Inferior parietal cortex (tissue), 1 donor: ENCODE measurements at regions not wholly inside any gene's neighbourhood (a gene's known extent, or its start where the extent isn't known, plus 50 kb on each side); places are given as distances from the start of the nearest gene placed in this dataset.
A peak's percentile ranks its signal among the peaks of the same experiment; 100 is the strongest.
"Not testable (repeated sequence)": the region's sequence is repeated elsewhere in the genome, so short reads cannot be mapped to it uniquely, and the experiment has no call there.

Source experiments
- DNase-seq: peaks from one replicate; pipeline ENCODE4 v3.0.0-alpha.2; 2016; ENCODE audit errors: extremely low spot score

DNA sequence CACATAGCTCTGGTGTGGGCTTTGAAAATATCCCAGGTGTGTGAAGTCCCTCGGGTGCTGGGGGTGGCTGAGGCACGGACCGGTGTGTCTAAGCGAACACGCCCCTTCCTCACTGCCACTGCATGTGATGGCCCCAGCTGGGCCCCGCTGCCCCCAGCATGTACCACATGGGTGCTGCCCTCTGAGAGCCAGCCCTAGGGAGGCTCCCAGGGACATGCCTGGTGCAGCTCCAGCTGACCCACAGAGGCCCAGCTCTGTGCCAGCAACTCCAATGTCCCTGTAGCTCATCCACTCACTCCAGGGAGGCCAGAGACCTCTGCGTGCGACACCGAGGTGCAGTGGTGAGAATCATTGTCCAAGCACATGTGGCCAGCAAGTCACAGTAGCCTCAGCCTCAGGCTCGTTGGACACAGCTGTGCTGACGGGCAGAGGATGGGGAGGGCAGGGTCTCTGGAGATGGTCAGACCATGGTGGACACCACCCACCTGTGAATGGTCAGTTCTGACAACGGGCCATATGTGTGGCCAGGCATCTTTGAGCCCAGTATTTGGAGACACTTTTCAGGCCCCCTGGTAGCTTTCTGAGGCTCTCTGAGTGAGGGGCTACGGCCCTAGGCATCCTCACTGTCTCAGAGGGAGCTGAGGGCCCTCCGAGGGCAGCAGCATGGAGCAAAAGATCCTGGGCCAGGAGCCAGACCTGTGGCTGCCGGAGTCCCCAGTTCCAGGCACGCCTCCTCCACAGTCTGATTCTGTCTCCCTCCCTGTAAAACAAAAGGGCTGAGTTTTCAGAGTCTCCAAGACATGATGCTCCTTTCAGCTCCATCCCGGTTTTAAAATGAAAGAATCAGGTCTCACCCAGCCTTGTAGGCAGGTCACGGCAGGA is 220.7 kb downstream of the NDUFA10 start:
- no peak for DNase-seq

DNA sequence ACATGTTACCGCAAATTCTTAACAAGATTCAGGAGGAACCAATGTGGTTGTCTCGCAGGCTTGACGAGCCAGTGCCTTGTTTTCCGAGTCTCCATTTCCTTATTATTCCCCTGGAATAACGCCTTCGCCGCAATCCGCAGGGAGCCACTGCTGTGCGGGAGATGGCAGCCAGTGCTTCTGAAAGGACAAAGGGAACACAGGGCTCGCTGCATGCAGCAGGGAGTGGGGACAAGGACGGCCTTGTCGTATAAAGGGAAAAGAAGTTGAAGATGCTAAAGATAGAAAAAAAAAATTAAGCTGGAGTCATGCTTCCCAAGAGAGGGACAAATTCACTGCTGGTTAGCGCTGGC is 221.4 kb downstream of the NDUFA10 start:
- no peak for DNase-seq

DNA sequence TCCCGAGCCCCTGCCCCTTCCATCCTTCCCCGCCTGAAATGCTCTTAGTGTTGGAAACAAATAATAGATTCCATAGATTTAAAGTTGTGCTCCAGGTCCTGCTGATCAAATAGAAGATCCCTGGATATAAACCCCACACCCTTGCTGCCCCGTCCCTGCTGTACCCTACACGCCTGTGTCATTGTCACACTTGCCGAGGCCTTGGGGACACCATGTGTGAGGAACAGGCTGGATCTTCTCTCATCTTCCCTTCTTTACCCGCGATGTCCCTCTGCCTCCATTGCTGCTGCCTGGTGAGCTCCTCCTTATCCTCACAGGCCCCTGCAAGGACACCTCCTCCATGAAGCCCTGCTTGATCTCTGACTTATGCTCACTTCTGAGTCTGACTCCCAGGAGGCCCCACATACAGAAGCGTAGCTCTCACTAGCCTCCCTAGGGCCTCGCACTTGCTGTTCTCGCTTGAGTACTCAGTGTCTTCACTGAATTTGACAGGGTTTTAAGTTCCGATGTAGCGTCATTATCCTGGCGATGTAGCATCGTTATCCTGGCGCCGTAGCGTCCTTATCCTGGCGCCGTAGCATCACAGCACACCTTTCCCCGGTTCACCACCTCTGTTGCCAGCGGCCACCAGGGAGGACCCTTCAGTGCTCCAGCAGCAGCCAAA is 221.9 kb downstream of the NDUFA10 start:
- no peak for DNase-seq

DNA sequence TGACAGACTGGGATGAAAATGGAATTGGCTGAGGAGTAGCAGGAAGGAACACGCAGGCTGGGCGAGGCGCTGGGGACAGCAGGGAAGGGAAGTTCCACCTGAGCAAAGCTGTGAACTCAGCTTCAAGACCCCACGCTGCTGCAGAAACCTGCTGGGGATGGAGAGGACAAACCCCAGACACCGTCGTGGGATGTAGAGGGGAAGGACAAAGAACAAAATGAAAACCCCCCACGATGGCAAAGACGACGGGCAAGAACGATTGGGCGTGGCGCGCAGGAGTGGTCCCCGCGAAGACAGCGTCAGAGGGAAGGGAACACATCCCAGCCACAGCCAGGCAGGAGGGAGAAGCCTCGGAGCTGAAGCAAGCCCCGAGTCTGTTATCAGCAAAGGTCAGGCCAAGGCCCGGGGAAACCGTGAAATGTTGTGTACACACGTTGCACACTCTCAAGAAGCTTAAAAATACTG is 222.9 kb downstream of the NDUFA10 start:
- DNase-seq, result no peak

DNA sequence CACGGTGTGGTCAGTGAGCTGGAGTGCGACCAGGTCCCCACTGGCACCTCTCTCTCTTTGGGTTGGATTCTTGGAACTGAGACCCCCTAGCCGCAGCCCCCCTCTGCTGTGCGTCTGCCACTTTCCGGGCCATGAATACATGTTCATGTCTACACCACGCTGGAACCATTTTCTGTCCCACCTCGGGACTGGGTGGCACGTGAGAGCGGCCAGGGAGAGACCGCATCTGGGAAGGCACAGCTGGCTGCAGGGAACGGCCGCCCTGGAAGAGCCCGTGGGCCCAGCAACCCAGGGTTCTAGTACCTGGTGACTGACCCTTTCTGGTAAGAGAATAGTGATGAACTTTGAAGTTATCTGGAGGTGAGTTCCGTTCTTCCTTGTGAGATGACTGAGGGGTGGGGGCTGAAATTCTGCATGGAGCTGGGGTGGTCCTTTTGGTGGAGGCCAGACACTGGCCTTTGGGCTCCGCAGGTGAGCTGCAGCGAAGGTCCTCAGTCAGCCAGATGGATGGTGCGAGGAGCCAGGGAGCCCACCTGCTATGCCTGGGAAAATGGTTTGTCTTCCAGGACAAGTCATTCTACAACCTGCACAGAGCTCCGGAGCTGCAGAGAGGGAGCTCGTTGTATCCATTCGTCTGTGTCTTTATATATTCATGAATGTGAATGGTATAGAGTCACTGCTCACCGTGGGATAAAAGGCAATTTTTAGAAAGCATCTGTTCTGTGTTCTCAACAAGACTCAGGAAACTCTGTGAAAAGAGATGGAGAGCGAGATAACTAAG is 223.5 kb downstream of the NDUFA10 start:
- peak; percentile 47 for DNase-seq

DNA sequence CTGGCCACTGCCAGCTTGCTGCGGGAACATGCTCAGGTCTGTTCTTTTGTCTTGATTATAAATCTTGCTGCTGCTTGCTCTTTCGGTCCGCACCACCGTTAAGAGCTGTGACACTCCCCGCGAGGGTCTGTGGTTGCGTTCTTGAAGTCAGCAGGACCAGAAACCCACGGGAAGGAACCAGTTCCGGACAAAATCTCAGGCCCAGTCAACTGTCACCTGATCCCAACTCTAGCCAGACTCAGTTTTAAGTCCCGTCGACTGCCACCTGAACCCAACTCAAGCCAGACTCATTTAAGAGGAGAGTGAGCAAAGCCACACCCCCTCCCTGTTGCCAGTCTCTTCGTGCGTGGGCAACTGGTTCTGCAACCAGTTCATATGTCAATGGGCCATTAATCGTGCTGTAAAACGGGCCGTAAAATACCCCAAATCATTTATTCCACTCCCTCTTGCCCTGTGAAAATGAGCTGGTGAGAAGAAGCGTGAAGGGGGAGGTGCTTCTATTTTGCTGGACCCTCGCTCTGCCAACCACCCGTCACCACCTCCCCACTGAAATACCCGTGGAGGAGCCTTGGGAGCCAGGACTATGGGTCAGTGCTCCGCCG is 224.3 kb downstream of the NDUFA10 start:
- DNase-seq, result no peak

DNA sequence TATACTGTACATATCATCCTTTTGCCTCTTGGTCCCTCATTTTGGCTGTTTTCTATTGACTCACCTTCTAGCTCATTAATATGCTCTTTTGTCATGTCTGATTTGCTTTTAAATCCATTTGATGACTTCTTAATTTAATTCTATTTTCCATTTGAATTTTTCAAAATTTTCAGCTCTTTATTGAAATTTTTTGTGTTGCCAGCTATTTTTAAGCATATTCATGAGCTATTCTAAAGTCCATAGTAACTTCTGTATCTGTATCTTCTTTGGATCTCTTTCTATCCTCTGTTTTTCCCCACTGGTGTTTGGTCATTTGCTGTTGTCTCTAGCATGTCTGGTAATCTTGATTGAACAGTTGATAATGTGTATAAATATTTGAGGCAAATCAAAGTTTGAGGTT is 227.8 kb downstream of the NDUFA10 start:
- DNase-seq, result no peak

DNA sequence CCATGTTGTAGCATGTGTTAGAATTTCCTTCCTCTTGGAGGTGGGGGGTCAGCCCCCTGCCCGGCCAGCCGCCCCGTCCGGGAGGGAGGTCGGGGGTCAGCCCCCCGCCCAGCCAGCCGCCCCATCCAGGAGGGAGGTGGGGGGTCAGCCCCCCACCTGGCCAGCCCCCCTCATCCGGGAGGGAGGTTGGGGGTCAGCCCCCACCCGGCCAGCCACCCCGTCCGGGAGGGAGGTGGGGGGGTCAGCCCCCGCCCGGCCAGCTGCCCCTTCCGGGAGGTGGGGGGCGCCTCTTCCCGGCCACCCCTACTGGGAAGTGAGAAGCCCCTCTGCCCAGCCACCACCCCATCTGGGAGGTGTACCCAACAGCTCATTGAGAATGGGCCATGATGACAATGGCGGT is 229.4 kb downstream of the NDUFA10 start:
- DNase-seq, result not testable (repeated sequence)

DNA sequence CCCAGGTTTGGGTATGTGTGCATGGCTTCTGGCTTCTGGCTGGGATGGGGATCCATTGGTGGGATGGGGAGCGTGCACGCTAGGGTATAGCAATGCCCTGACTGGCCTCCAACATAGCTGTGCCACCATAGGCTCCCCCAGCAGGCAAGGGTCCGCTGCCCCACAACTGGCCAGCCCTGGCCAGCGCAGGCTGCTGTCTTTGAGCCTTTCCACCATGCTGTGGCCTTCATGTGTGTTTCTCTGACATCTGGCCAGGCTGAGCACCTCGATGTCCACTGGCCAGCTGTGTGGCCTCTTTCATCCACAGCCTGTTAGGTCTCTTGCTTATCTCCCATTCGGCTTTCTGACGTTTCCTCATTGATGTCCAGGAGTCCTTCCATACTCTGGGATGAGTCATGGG is 231.3 kb downstream of the NDUFA10 start:
- DNase-seq, result no peak

DNA sequence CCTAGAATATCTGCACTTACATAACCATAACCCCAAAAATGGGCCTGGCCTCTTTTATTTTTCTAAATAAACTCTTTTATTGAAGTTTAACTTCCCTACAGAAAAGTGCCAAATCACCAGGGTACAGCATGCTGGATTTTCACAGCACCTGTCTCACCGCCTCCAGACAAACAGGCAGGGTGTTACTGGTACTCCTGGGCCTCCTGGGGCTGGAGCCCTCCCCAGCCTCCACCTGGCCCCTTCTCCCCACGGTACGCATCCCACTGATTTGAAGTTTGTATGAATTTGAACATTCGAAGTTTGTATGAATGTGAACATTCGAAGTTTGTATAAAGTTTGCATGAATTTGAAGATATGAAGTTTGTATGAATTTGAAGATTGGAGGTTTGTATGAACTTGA is 232.1 kb downstream of the NDUFA10 start:
- no peak for DNase-seq

DNA sequence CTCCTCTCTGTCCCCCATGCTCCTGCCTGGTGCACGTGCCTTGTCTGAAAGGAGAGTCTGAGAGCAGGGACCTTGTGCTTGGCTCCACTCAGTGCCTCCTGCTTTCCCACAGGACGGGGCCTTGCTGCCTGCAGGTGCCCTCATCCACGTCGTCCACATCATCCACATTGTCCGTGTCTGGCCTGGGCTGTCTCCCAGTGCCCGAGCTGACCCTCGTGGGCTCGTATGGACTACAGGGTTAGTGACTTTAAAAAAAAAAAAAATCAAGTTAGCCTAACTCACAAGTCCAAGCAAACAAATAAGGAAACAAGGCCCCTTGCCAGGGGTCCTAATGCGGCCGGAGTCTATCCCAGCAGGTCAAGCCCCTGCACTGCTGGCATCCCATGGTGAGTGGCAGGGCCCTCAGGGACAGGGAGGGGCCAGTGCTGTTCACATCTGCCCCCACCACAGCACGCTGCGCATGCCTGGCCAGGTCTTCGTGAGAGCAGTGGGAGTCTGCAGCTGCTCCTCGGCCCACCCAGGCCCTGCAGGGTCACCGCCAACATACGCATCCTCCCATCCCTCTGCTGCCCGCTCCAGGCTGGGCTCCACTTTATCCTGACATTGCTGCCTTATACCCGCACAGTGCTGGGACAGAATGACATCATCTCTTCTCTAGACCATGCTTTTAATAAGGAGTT is 232.6 kb downstream of the NDUFA10 start:
- no peak for DNase-seq

DNA sequence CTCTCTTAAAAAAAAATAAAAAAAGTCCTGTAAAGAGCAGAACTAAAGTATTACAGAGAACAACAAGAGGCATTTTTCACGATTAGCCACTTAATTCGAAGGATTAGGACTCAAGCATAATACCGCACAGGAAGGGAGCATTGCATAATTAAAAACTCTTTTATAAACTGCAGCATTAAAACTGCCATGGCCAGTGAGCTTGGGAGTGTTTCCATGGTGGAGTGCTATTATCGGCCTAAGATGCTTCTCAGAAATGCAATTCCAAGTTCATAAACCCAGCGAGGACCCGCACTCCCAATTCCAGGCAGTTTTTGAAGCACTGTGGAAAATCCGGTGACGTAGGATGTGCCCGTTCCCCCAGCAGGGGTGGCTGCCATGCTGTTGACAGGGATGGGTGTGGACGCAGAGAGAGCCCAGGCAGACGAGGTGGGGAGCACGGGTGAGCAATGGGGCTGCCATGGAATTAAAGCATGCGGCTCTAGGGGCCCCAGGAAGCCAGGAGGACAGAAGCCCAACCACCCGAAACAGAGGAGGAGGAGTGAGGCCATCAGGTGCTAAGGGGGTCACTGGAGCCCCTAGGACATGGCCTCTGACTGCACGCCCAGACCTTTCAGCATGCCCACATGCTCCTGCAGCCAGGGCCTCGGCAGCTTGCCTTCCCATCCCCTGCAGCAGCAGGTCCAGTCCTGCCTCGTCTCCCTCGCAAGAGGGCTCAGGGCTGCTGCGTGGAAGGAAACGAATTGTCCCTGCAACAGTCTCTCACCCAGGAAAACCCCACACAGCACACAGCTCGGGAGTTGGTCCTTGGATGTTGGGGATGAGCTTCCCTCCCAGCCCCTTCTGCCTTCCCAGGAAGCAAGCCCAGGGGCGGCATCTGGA is 233.4 kb downstream of the NDUFA10 start:
- DNase-seq, result no peak

DNA sequence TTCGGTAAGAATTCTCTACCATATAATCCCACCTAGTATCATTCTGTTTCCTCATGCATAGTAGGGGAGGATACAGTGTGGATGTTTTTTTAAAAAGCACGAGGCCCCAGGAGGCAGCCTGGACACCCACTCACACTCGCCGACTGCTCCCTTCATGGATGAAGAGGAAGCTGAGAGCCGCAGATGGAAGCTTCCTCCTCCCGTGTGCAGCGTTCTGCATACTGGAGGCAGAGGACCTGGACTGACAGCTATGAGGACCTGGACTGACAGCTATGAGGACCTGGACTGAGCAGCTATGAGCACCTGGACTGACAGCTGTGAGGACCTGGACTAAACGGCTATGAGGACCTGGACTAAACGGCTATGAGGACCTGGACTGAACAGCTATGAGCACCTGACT is 234.4 kb downstream of the NDUFA10 start:
- no peak for DNase-seq

DNA sequence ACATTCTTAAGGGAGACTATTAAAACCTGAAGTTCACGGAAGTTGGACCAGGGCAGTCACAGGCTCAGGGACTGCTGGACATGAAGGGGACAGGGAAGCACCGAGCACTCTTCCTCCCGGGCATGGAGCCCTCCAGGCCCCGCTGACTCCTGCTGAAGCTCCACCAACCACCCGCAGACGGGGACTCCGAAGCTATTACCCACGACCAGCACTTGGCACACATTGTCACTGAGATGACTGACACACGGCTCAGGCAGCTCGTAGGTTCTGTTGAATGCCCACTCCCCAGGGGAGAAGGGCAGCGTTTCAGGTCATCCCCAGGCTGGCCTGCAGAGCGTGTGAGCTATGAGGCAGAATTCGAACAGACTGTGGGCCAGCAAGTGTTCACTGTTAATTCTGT is 234.8 kb downstream of the NDUFA10 start:
- no peak for DNase-seq

DNA sequence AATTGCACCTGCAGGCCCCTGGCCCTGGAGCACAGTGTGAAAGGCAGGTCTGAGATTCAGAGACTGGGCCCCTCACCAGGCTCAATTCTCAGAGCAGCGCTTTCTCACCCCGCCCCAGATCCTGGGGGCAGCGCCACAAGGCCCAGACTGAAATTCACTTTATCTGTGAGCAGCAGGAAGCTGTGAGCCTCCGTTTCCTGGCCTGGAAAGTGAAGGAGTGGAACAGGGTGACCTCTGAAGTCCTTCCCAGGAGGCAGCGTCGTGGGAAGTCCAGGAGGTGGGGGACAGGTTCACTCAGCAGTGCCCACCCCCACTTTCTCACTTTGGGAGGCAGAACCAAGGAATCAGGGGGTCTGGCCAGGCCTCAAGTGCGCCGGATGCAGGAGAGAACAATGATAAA is 235.4 kb downstream of the NDUFA10 start:
- no peak for DNase-seq

DNA sequence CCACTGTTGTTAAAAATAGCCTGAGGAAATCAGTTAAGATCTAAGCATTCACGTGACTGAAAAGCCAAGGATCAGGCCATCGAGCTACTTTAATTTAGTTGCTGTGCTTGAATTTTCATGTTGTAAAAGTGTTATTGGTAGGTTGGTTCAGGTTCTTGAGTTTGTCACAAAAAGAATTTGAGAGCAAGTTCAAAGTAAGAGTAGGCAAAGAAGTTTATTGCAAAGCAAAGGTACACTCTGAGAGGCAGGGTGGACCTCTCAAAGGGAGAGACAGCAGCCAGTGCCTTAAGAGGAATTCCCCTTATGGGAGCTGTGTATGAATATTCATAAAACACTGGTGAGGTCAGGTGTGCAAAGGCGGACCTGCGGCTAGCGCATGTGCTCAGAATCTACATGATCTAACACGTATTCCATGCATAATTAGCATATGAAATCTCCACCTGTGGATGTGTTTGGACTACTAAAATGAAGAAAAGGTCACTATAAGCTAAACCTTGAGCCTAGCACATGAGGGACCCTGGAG is 236.5 kb downstream of the NDUFA10 start:
- no peak for DNase-seq

DNA sequence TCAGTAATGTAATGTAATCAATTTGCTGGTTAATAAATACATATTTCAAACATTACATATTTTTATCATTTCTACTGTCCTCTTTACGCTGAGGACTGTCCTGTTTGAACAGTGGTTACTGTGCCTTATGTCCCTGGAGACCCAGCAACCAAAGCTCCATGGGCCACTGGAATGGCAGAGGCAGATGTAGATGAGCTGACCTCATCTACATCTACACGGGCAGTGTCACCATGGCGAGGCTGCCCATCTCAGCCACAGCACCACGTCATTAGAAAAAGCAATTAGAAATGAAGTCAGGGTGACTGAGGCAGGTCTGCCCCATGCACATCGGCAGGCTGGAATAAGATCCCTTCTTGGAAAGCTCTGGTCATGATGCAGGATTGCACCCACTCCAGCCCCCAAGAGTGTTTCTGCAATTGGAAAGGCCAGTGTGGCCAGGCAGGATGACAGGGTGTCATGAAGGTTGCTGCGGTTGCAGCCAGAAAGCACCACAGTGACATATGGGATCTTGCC is 237.5 kb downstream of the NDUFA10 start:
- DNase-seq, result no peak

DNA sequence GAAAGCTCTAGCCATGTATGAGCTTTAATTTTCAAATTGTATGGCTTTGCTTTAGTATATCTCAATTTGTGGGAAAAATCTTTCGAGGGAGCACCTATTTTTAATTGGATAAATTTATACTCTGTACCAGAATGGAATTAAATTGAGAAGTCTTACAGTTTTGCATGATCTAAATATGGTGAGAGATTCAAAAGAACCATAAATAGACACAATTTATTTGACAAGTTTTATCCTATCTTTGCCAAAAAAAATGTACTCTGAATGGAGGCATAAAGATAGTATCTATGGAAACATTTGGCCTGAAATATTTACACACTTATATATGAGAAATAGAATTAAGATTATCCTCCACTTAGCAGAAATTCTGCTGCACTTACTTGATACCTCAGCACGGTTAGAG is 238.4 kb downstream of the NDUFA10 start:
- no peak for DNase-seq

DNA sequence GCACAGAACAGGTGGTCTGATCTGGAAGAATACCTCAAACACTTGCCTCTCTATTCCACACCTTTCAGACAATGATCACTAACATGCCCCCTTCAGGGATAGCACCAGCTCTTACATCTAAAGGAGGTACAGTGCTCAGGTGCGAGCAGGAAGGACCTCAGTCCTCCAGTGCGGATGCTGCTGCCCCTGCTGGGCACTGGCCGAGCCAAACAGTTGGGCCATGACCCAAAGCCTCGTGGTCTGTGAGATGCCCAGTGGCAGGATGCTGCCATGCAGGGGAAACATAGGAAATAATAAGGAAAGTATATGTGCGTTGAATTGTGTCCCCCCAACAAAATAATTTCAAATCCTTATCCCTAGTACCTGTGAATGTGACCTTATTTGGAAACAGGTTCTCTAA is 243.7 kb downstream of the NDUFA10 start:
- no peak for DNase-seq
